Endothelial cell of umbilical vein (primary cell): ENCODE measurements at regions not wholly inside any gene's neighbourhood (a gene's known extent, or its start where the extent isn't known, plus 50 kb on each side); places are given as distances from the start of the nearest gene placed in this dataset.

Experiments used
- BruUV-seq: library from RNA; stranded (reverse); fragments of 400-500 nt; replicated peaks from 2 replicates; lab custom pipeline; 2021; lab: Mats Ljungman, UMichigan
- CTCF ChIA-PET: fragments of 300-600, 350-600 bp; sonication (Branson Sonifier 250); formaldehyde crosslinking; loops from one replicate; lab custom pipeline; 2021; ENCODE audit warnings: antibody characterized with exemption, inconsistent platforms; lab: Charles Lee
- POLR2A ChIA-PET: fragments of 300-600, 350-600 bp; sonication (Branson Sonifier 250); formaldehyde crosslinking; loops from one replicate; lab custom pipeline; 2021; ENCODE audit warnings: antibody characterized with exemption, inconsistent platforms; lab: Charles Lee
- DNase-seq: peaks from one replicate; pipeline ENCODE4 v3.0.0-alpha.2; 2011; ENCODE audit warnings: low read depth, low spot score
- FAIRE-seq: peaks from 2 replicates; lab custom pipeline; 2011; peaks lifted over from hg19 to GRCh38; lab: Jason Lieb, UNC
- H2AFZ ChIP-seq: 2 replicates; pipeline ENCODE4 v1.6.0; 2012; ENCODE audit warnings: low read depth, low read length, control low read depth, inconsistent platforms
- H3K27ac ChIP-seq: 2 replicates; pipeline ENCODE4 v1.5.1; 2011; ENCODE audit warnings: low read depth, mild to moderate bottlenecking, control low read depth, low read length, moderate library complexity; ENCODE audit not compliant: insufficient read depth
- H3K27me3 ChIP-seq, 2 experiments: 2 replicates each; pipeline versions ENCODE4 v1.6.0 to v1.6.1; 2011; ENCODE audit warnings: low read length in 2 of 2, mixed read lengths in 1 of 2; ENCODE audit not compliant: control insufficient read depth in 2 of 2, insufficient read depth in 2 of 2
- H3K36me3 ChIP-seq, 2 experiments: 2 replicates in 1 of 2; 3 replicates in 1 of 2; pipeline ENCODE4 v1.5.1; 2011; ENCODE audit warnings: low read length in 2 of 2, mild to moderate bottlenecking in 1 of 2, moderate library complexity in 1 of 2; ENCODE audit not compliant: control insufficient read depth in 2 of 2, insufficient read depth in 2 of 2; ENCODE audit errors: extremely low read depth in 1 of 2
- H3K4me1 ChIP-seq: 3 replicates; pipeline ENCODE4 v1.5.1; 2011; ENCODE audit warnings: mild to moderate bottlenecking, low read length; ENCODE audit not compliant: control insufficient read depth, insufficient read depth; ENCODE audit errors: extremely low read depth
- H3K4me2 ChIP-seq: 2 replicates; pipeline ENCODE4 v1.6.1; 2011; ENCODE audit warnings: low read length, control low read depth, mixed read lengths; ENCODE audit not compliant: insufficient read depth
- H3K4me3 ChIP-seq, 3 experiments: fragments of 200-600 bp in 1 of 3; sonication (generic), shearing (Covaris generic) in 1 of 3; replicated peaks in 1 of 3; 2 replicates each; pipeline ENCODE4 v1.5.1; 2011 to 2016; ENCODE audit warnings: control low read depth in 3 of 3, low read length in 3 of 3, mild to moderate bottlenecking in 2 of 3, inconsistent platforms in 1 of 3, low read depth in 1 of 3, moderate library complexity in 1 of 3; ENCODE audit not compliant: insufficient read depth in 1 of 3
- H3K79me2 ChIP-seq: 2 replicates; pipeline ENCODE4 v1.6.0; 2012; ENCODE audit warnings: low read length, inconsistent platforms; ENCODE audit not compliant: control insufficient read depth, insufficient read depth
- H3K9ac ChIP-seq: replicated peaks from 2 replicates; pipeline ENCODE3; 2011; ENCODE audit warnings: low read length, control low read depth; ENCODE audit not compliant: insufficient read depth; ENCODE audit errors: extremely low read depth
- H3K9me1 ChIP-seq: replicated peaks from 3 replicates; pipeline ENCODE4 v1.6.0; 2011; ENCODE audit warnings: mild to moderate bottlenecking, low read length; ENCODE audit not compliant: control insufficient read depth, insufficient read depth; ENCODE audit errors: extremely low read depth
- H3K9me3 ChIP-seq: replicated peaks from 2 replicates; pipeline ENCODE4 v1.5.1; 2012; ENCODE audit warnings: low read length, inconsistent platforms; ENCODE audit not compliant: control insufficient read depth, insufficient read depth
- H4K20me1 ChIP-seq: replicated peaks from 2 replicates; pipeline ENCODE3; 2011; ENCODE audit warnings: mild to moderate bottlenecking, low read length; ENCODE audit not compliant: control insufficient read depth, insufficient read depth; ENCODE audit errors: extremely low read depth
- EZH2 ChIP-seq: IDR thresholded peaks from 2 replicates; pipeline ENCODE4 v1.6.1; 2012; ENCODE audit warnings: borderline replicate concordance, low read depth, mild to moderate bottlenecking, moderate library complexity, low read length, inconsistent platforms; ENCODE audit not compliant: severe bottlenecking
- FOS ChIP-seq: IDR thresholded peaks from 2 replicates; pipeline ENCODE4 v1.6.1; 2011; ENCODE audit warnings: mild to moderate bottlenecking, low read length, moderate library complexity, borderline replicate concordance; ENCODE audit not compliant: insufficient read depth
- GATA2 ChIP-seq: IDR thresholded peaks from 2 replicates; pipeline ENCODE4 v1.7.0; 2011; ENCODE audit warnings: low read depth, mild to moderate bottlenecking, moderate library complexity, mixed read lengths, low read length; ENCODE audit not compliant: insufficient read length, insufficient read depth
- JUN ChIP-seq: IDR thresholded peaks from 2 replicates; pipeline ENCODE4 v1.6.1; 2011; ENCODE audit warnings: borderline replicate concordance, low read depth; ENCODE audit not compliant: insufficient read length, insufficient read depth
- MYC ChIP-seq: IDR thresholded peaks from one replicate; pipeline ENCODE4 v1.6.1; 2011; ENCODE audit warnings: mild to moderate bottlenecking, low read depth, low read length
- POLR2A ChIP-seq: IDR thresholded peaks from 2 replicates; pipeline ENCODE4 v1.6.1; 2012; ENCODE audit warnings: low read depth, mild to moderate bottlenecking, control low read depth, low read length
- POLR2AphosphoS5 ChIP-seq: IDR thresholded peaks from 2 replicates; pipeline ENCODE4 v1.6.1; 2012; ENCODE audit warnings: low read depth, mild to moderate bottlenecking, control low read depth, low read length, moderate library complexity; ENCODE audit not compliant: insufficient read depth
- dilution Hi-C: fragments of 300-500 bp; cut with MboI; formaldehyde crosslinking; loops from one replicate; pipeline ENCODE4 v1.15.0; 2019; ENCODE audit warnings: low sequenced_read_pairs; ENCODE audit not compliant: extremely low pct_ligation_motif_present
- intact Hi-C: fragments of 100-400 bp; cut with micrococcal nuclease; formaldehyde crosslinking; loops from one replicate; pipeline ENCODE4 v1.10.0; 2022
- TF ChIP-seq, protein P1 (sequence below), 2 donors: IDR thresholded peaks; 1 replicate in 1 of 2; 2 replicates in 1 of 2; pipeline ENCODE4 v1.5.1; 2011; ENCODE audit warnings: low read length in 2 of 2, mild to moderate bottlenecking in 2 of 2, moderate library complexity in 2 of 2, control low read depth in 1 of 2, inconsistent platforms in 1 of 2, low read depth in 1 of 2; ENCODE audit not compliant: insufficient read depth in 1 of 2; ENCODE audit errors: extremely low read depth in 1 of 2
- TF ChIP-seq, protein P2 (sequence below): IDR thresholded peaks from 2 replicates; pipeline ENCODE4 v1.6.1; 2011; ENCODE audit not compliant: insufficient read depth, insufficient read length

DNA sequence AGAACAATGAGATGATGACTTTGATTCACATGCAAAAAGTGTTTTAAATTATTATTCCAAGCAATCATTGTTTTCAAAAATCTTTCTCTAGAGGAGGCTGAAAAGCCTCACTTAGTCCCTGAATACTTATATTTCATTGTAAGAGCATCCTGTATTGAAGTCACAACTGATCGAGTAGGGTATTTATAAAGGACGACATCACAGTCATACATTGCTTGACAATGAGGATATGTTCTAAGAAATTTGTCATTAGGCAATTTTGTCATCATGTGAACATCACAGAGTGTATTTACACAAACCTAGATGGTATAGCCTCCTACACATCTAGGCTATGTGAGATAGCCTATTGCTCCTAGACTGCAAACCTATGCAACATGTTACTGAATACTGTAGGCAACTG lies 510.4 kb upstream of the RGMB start:
- no peaks in the 10 kb centered on the region for H3K9me3 ChIP-seq
- no TSS peak for BruUV-seq
- no peak overlapping the region for H3K4me2 ChIP-seq
- H3K4me3 ChIP-seq = no peak overlapping the region
- H3K4me1 ChIP-seq = peaks cover 11% of the 10 kb centered on the region
- DNase-seq (no peak), FAIRE-seq (no peak)
- no peaks in the 10 kb centered on the region for H3K79me2 ChIP-seq
- TF ChIP-seq FOS (no peak), GATA2 (no peak), POLR2AphosphoS5 (no peak), POLR2A (no peak), MYC (no peak), JUN (no peak), EZH2 (no peak)
- TF ChIP-seq, protein P1, sequence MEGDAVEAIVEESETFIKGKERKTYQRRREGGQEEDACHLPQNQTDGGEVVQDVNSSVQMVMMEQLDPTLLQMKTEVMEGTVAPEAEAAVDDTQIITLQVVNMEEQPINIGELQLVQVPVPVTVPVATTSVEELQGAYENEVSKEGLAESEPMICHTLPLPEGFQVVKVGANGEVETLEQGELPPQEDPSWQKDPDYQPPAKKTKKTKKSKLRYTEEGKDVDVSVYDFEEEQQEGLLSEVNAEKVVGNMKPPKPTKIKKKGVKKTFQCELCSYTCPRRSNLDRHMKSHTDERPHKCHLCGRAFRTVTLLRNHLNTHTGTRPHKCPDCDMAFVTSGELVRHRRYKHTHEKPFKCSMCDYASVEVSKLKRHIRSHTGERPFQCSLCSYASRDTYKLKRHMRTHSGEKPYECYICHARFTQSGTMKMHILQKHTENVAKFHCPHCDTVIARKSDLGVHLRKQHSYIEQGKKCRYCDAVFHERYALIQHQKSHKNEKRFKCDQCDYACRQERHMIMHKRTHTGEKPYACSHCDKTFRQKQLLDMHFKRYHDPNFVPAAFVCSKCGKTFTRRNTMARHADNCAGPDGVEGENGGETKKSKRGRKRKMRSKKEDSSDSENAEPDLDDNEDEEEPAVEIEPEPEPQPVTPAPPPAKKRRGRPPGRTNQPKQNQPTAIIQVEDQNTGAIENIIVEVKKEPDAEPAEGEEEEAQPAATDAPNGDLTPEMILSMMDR (IDR thresholded peaks at IDR 0.05; ENCODE audit: extremely low read depth in 1 of 2, insufficient read depth in 1 of 2, low read depth in 1 of 2, low read length in 2 of 2) = no peak
- TF ChIP-seq, protein P2, sequence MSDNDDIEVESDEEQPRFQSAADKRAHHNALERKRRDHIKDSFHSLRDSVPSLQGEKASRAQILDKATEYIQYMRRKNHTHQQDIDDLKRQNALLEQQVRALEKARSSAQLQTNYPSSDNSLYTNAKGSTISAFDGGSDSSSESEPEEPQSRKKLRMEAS = no peak
- dilution Hi-C loops (no loop called here), intact Hi-C loops (no loop called here)
- no peaks in the 10 kb centered on the region for H3K27me3 ChIP-seq
- H3K9ac ChIP-seq = no peak overlapping the region
- ChIA-PET CTCF (no interaction called here), POLR2A (no interaction called here)
- no peaks in the 10 kb centered on the region for H4K20me1 ChIP-seq
- no peak overlapping the region for H3K27ac ChIP-seq
- no peaks in the 10 kb centered on the region for H3K36me3 ChIP-seq
- H2AFZ ChIP-seq = no peak overlapping the region
- no peaks in the 10 kb centered on the region for H3K9me1 ChIP-seq
